Thoracic aorta (tissue), 2 donors: ENCODE measurements at regions not wholly inside any gene's neighbourhood (a gene's known extent, or its start where the extent isn't known, plus 50 kb on each side); places are given as distances from the start of the nearest gene placed in this dataset.

ENCODE experiments used
- ATAC-seq: fragments of 150-250 bp; one replicate; pipeline ENCODE4 v1.8.0; 2017; ENCODE audit warnings: low read depth; ENCODE audit not compliant: insufficient number of reproducible peaks, low FRiP score
- DNase-seq: peaks from one replicate; pipeline ENCODE4 v3.0.0-alpha.2; 2020; ENCODE audit warnings: low spot score
- H3K27ac ChIP-seq, 2 donors: fragments of 200-600 bp; sonication (generic); 1 replicate in 1 of 2; 2 replicates in 1 of 2; pipeline ENCODE4 v1.5.1; 2016; ENCODE audit warnings: mild to moderate bottlenecking in 2 of 2, moderate library complexity in 2 of 2
- H3K27me3 ChIP-seq: fragments of 200-600 bp; sonication (generic); replicated peaks from 2 replicates; pipeline ENCODE4 v1.6.0; 2016; ENCODE audit warnings: mild to moderate bottlenecking; ENCODE audit not compliant: insufficient read depth
- H3K36me3 ChIP-seq: fragments of 200-600 bp; sonication (generic); one replicate; pipeline ENCODE4 v1.5.1; 2016
- H3K4me1 ChIP-seq, 2 donors: fragments of 200-600 bp; sonication (generic); 1 replicate in 1 of 2; 2 replicates in 1 of 2; pipeline versions ENCODE4 v1.5.1 to v1.6.0; 2016; ENCODE audit warnings: low read depth in 2 of 2, mild to moderate bottlenecking in 1 of 2; ENCODE audit not compliant: control insufficient read depth in 1 of 2
- H3K4me3 ChIP-seq: fragments of 200-600 bp; sonication (generic); 2 replicates; pipeline ENCODE4 v1.5.1; 2016; ENCODE audit warnings: mild to moderate bottlenecking
- H3K9me3 ChIP-seq: fragments of 200-600 bp; sonication (generic); 2 replicates; pipeline ENCODE4 v1.5.1; 2016
- TF ChIP-seq, protein P1 (sequence below): fragments of 200-600 bp; sonication (generic); IDR thresholded peaks from one replicate; pipeline ENCODE4 v1.5.1; 2019; ENCODE audit warnings: antibody characterized with exemption

DNA sequence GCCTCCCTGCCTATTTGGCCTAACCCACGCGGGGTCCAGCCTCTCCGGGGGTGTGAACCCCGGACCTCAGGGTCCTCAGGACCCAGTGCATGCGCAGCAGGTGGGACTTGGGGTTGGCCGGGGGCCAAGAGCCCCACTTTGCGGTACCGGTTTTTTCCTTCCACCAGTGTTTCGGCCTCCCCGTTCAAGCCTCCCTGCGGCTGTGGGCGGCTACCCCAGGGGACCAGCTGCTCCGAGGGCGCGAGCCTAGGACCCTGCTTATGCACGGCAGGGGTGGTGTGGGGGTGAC lies 327.3 kb downstream of the ALG10 start:
- Histone ChIP-seq H3K36me3 (no peaks in the 10 kb centered on the region), H3K4me3 (no peak overlapping the region), H3K4me1 (no peaks in the 10 kb centered on the region), H3K27me3 (no peaks in the 10 kb centered on the region), H3K27ac (no peak overlapping the region), H3K9me3 (no peaks in the 10 kb centered on the region)
- ATAC-seq (no peak), DNase-seq (no peak)
- TF ChIP-seq, protein P1, sequence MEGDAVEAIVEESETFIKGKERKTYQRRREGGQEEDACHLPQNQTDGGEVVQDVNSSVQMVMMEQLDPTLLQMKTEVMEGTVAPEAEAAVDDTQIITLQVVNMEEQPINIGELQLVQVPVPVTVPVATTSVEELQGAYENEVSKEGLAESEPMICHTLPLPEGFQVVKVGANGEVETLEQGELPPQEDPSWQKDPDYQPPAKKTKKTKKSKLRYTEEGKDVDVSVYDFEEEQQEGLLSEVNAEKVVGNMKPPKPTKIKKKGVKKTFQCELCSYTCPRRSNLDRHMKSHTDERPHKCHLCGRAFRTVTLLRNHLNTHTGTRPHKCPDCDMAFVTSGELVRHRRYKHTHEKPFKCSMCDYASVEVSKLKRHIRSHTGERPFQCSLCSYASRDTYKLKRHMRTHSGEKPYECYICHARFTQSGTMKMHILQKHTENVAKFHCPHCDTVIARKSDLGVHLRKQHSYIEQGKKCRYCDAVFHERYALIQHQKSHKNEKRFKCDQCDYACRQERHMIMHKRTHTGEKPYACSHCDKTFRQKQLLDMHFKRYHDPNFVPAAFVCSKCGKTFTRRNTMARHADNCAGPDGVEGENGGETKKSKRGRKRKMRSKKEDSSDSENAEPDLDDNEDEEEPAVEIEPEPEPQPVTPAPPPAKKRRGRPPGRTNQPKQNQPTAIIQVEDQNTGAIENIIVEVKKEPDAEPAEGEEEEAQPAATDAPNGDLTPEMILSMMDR, result no peak

DNA sequence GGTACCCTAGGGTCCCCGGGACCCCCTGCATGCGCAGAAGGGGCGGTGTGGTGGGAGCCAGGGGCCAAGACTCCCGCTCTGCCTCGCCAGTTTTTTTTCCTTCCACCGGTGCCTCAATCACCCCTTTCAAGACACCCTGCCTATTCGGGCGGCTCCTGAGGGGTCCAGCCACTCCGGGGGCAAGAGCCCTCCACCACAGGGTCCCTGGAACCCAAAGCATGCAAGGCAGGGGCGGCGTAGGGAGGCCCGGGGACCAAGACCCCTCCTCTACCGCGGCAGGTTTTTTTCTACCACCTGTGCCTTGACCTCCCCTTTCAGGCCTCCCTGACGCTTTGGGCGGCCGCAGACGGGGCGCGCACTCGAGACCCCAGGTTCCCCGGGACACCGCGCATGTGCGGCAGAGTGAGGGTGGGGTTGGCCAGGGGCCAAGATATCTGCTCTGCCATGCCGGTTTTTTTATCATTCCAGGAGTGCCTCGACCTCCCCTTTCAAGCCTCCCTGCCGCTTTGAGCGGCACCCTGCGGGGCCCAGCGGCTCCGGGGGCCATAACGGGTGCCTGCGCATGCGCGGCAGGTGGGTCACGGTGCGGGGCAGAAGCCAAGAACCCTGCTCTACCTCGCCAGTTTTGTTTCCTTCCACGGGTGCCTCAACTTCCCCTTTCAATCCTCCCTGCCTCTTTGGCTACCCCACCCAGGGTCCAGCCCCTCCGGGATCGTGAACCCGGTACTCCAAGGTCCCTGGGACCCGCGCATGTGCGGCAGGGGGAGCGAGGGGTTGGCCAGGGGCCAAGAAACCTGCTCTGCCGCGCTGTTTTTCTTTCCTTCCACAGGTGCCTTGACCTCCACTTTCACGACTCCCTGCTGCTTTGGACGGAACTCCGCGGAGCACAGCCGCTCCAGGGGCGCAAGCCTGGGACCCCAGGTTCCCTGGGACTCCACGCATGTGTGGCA lies 328.1 kb downstream of the ALG10 start:
- no peak overlapping the region for H3K27ac ChIP-seq
- H3K4me3 ChIP-seq, result no peak overlapping the region
- ATAC-seq (no peak), DNase-seq (no peak)
- TF ChIP-seq, protein P1, result no peak
- H3K4me1 ChIP-seq, result no peaks in the 10 kb centered on the region
- H3K36me3 ChIP-seq, result no peaks in the 10 kb centered on the region
- no peaks in the 10 kb centered on the region for H3K27me3 ChIP-seq
- no peaks in the 10 kb centered on the region for H3K9me3 ChIP-seq

DNA sequence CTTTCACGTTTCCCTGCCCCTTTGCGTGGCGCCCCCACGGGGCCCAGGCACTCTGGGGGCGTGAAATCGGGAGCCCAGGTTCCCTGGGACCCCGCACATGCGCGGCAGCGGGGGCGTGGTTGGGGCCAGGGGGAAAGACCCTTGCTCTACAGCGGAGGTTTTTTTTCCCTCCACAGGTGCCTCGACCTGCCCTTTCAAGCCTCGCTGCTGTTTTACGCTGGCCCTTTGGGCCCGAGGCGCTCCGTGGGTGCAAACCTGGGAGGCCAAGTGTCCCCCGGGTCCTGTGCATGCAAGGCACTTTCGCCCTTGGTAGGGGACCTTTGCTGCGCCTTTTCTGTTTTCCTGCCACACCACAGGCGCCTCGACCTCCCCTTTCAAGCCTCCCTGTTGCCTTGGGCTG lies 329.8 kb downstream of the ALG10 start:
- Histone ChIP-seq H3K36me3 (no peaks in the 10 kb centered on the region), H3K27me3 (no peaks in the 10 kb centered on the region), H3K9me3 (no peaks in the 10 kb centered on the region), H3K27ac (no peak overlapping the region), H3K4me3 (no peak overlapping the region), H3K4me1 (no peaks in the 10 kb centered on the region)
- ATAC-seq, result no peak
- TF ChIP-seq, protein P1, result no peak
- no peak for DNase-seq

DNA sequence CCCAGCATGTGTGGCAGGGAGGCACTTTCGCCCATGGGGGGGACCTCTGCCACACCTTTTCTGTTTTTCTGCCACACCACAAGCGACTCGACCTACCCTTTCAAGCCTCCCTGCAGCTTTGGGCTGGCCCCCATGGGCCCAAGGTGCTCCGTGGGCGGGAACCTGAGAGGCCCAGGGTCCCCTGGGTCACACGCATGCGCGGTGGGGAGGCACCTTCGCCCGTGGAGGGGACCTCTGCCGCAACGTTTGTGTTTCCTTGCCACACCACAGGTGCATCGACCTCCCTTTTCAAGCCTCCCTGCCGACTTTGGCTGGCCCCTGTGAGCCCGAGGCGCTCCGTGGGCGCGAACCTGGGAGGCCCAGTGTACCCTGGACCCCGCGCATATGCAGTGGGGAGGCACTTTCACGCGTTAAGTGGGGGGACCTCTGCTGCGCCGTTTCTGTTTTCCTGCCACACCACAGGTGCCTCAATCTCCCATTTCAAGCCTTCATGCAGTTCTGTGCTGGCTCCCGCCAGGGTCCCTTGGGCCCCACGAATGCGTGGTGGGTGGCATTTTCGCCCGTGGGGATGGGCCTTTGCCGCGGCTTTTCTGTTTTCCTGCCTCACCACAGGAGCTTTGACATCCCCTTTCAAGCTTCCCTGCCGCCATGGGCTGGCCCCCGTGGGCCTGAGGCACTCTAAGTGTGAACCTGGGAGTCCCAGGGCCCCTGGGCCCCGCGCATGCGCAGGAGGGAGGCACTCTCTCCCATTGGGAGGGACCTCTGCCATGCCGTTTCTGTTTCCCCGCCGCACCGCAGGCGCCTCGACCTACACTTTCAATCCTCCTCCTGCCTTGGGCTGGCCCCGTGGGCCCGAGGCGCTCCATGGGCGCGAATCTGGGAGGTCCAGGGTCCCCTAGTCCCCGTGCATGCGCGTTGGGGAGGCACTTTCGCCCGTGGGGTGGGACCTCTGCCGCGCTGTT lies 332.2 kb downstream of the ALG10 start:
- Histone ChIP-seq H3K4me1 (no peaks in the 10 kb centered on the region), H3K27me3 (no peaks in the 10 kb centered on the region), H3K4me3 (no peak overlapping the region), H3K9me3 (peaks cover 8% of the 10 kb centered on the region), H3K27ac (no peak overlapping the region), H3K36me3 (no peaks in the 10 kb centered on the region)
- TF ChIP-seq, protein P1, result no peak
- DNase-seq (no peak), ATAC-seq (no peak)
